WTC11 (cell line): ENCODE measurements at regions not wholly inside any gene's neighbourhood (a gene's known extent, or its start where the extent isn't known, plus 50 kb on each side); places are given as distances from the start of the nearest gene placed in this dataset.

ENCODE experiments used
- GABPB1 ChIP-seq: sonication (generic); formaldehyde crosslinking; IDR thresholded peaks from 2 replicates; pipeline ENCODE4 v1.8.1; 2023; ENCODE audit warnings: mild to moderate bottlenecking, missing genetic modification reagents
- KAT7 ChIP-seq: sonication (generic); formaldehyde crosslinking; IDR thresholded peaks from 2 replicates; pipeline ENCODE4 v1.8.1; 2023; ENCODE audit warnings: missing genetic modification reagents, mild to moderate bottlenecking, borderline replicate concordance
- ZNF138 ChIP-seq: sonication (generic); formaldehyde crosslinking; conservative IDR thresholded peaks from 2 replicates; pipeline ENCODE4 v1.8.1; 2022; ENCODE audit warnings: mild to moderate bottlenecking, moderate library complexity, missing genetic modification reagents
- ZNF423 ChIP-seq: fragments of 250-450 bp; sonication (Bioruptor Pico); IDR thresholded peaks from 2 replicates; pipeline ENCODE4 v2.1.2; 2022; ENCODE audit warnings: mild to moderate bottlenecking, moderate library complexity
- TF ChIP-seq, protein P1 (sequence below): fragments of 200-600 bp; IDR thresholded peaks from 2 replicates; pipeline ENCODE4 v1.8.0; 2022; ENCODE audit warnings: antibody characterized with exemption
- TF ChIP-seq, protein P2 (sequence below): sonication (generic); formaldehyde crosslinking; conservative IDR thresholded peaks from 2 replicates; pipeline ENCODE4 v1.8.1; 2022; ENCODE audit warnings: mild to moderate bottlenecking, missing genetic modification reagents

DNA sequence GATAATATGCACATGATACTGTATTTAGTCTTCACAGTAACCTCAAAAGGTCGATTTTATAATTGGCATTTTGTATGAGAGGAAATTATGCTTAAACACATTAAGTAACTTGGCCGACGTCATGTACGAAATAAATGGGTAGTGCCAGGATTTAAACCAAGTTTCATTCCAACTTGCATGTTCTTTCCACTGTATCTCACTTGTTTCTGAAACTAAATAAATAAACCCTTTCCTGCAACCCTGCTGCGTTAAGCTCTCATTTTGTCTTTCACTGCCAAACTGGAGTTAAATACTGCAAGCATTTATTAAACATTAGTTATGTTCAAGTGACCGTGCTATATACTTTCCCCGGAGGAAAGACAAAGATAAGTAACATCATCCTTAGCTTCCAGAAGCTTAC, 293.9 kb upstream of the PRKD1 start:
- TF ChIP-seq, protein P1, sequence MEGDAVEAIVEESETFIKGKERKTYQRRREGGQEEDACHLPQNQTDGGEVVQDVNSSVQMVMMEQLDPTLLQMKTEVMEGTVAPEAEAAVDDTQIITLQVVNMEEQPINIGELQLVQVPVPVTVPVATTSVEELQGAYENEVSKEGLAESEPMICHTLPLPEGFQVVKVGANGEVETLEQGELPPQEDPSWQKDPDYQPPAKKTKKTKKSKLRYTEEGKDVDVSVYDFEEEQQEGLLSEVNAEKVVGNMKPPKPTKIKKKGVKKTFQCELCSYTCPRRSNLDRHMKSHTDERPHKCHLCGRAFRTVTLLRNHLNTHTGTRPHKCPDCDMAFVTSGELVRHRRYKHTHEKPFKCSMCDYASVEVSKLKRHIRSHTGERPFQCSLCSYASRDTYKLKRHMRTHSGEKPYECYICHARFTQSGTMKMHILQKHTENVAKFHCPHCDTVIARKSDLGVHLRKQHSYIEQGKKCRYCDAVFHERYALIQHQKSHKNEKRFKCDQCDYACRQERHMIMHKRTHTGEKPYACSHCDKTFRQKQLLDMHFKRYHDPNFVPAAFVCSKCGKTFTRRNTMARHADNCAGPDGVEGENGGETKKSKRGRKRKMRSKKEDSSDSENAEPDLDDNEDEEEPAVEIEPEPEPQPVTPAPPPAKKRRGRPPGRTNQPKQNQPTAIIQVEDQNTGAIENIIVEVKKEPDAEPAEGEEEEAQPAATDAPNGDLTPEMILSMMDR = no peak
- TF ChIP-seq KAT7 (CRISPR knock-in tag) (no peak), GABPB1 (no peak), ZNF138 (CRISPR knock-in tag) (no peak), ZNF423 (CRISPR knock-in tag) (no peak)
- TF ChIP-seq, protein P2, sequence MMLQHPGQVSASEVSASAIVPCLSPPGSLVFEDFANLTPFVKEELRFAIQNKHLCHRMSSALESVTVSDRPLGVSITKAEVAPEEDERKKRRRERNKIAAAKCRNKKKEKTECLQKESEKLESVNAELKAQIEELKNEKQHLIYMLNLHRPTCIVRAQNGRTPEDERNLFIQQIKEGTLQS = no peak
